GM12892 (cell line): ENCODE measurements at regions not wholly inside any gene's neighbourhood (a gene's known extent, or its start where the extent isn't known, plus 50 kb on each side); places are given as distances from the start of the nearest gene placed in this dataset.

Experiments used
- POLR2A ChIP-seq: IDR thresholded peaks from 2 replicates; pipeline ENCODE4 v1.6.1; 2011; ENCODE audit warnings: low read depth, low read length, control low read depth
- TAF1 ChIP-seq: IDR thresholded peaks from 2 replicates; pipeline ENCODE4 v1.6.1; 2011; ENCODE audit warnings: low read depth, mild to moderate bottlenecking, control low read depth, low read length, borderline replicate concordance

DNA sequence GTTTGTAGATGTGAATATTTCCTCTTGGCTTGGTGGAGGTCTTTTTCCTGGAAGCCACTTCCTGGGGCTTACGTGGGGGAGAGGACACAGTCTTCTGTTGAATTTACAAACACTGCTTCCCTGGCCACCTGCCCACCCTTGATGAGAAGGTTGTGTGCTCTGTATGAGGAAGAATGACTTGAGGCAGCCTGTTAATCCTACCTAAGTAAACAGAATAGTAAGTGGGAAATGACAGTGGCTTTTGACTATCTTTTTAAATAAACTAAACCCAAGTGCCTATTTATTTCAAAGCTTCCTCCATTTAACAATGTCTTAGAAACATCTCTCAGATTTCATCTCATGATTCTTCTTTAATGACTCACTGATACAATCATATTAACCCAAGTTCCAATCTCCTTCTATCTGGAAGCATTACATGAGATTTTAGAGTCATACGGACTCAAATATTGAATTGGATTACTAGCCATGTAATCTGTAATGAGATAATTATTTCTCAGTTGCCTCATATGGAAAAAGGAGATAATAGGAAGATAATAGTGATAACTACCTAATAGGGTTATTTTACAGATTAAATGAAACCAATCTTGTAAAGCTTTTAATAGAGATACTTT, 96.6 kb upstream of the SMIM36 start:
- no peak for TF ChIP-seq TAF1
- TF ChIP-seq POLR2A, result no peak
